Ureter (tissue), 1 donor: ENCODE measurements at regions not wholly inside any gene's neighbourhood (a gene's known extent, or its start where the extent isn't known, plus 50 kb on each side); places are given as distances from the start of the nearest gene placed in this dataset.

ENCODE experiments used
- DNase-seq: peaks from one replicate; pipeline ENCODE4 v3.0.0-alpha.2; 2020; ENCODE audit warnings: low spot score
- donor health status: DM: yes; HTN: yes; CAD: no.

- DNase-seq = peak; percentile 41
These were observed 106.3 kb upstream of the RNU6-1 start for GRCh38 chr15:67945951-67946700.

GRCh38 chr15:67946701-67947100 is 106.9 kb upstream of the RNU6-1 start:
- peak; percentile 5 for DNase-seq

GRCh38 chr15:67947254-67948039 is 106.7 kb upstream of the PIAS1 start:
- peak; percentile 3 for DNase-seq

- no peak for DNase-seq
These were observed 105.9 kb upstream of the PIAS1 start for GRCh38 chr15:67948215-67948614.

GRCh38 chr15:67951187-67951586 is 102.9 kb upstream of the PIAS1 start:
- peak; percentile 0 for DNase-seq

- no peak for DNase-seq
These were observed 100.8 kb upstream of the PIAS1 start for GRCh38 chr15:67953299-67953698.

GRCh38 chr15:67955252-67955651 is 98.9 kb upstream of the PIAS1 start:
- DNase-seq = no peak

GRCh38 chr15:67957435-67958132 is 96.5 kb upstream of the PIAS1 start:
- DNase-seq = no peak

- DNase-seq = peak; percentile 78
These were observed 86.2 kb upstream of the PIAS1 start for GRCh38 chr15:67967871-67968431.

- no peak for DNase-seq
These were observed 85.6 kb upstream of the PIAS1 start for GRCh38 chr15:67968564-67968963.

GRCh38 chr15:67968966-67969365 is 85.1 kb upstream of the PIAS1 start:
- DNase-seq = no peak

GRCh38 chr15:67969892-67970291 is 84.2 kb upstream of the PIAS1 start:
- no peak for DNase-seq

GRCh38 chr15:67972377-67972776 is 81.7 kb upstream of the PIAS1 start:
- no peak for DNase-seq

- DNase-seq = no peak
These were observed 80.3 kb upstream of the PIAS1 start for GRCh38 chr15:67973846-67974245.

GRCh38 chr15:67976506-67977073 is 77.5 kb upstream of the PIAS1 start:
- no peak for DNase-seq

- DNase-seq = no peak
These were observed 76.6 kb upstream of the PIAS1 start for GRCh38 chr15:67977414-67978089.

GRCh38 chr15:67979281-67979680 is 74.8 kb upstream of the PIAS1 start:
- DNase-seq = no peak

- no peak for DNase-seq
These were observed 73.9 kb upstream of the PIAS1 start for GRCh38 chr15:67980171-67980570.

- DNase-seq = no peak
These were observed 73.1 kb upstream of the PIAS1 start for GRCh38 chr15:67980773-67981685.

- no peak for DNase-seq
These were observed 72.3 kb upstream of the PIAS1 start for GRCh38 chr15:67981848-67982247.
